Fibroblast of villous mesenchyme (primary cell): ENCODE measurements at regions not wholly inside any gene's neighbourhood (a gene's known extent, or its start where the extent isn't known, plus 50 kb on each side); places are given as distances from the start of the nearest gene placed in this dataset.

Experiments used
- DNase-seq: peaks from one replicate; pipeline ENCODE4 v3.0.0-alpha.2; 2010; ENCODE audit warnings: low read depth
- H3K4me3 ChIP-seq: 2 replicates; pipeline ENCODE4 v1.5.1; 2011; ENCODE audit warnings: low read depth, mild to moderate bottlenecking, low read length
- CTCF ChIP-seq: IDR thresholded peaks from 2 replicates; pipeline ENCODE4 v1.5.1; 2012; ENCODE audit warnings: low read depth, mild to moderate bottlenecking, low read length; ENCODE audit not compliant: insufficient read depth

- DNase-seq: no peak
- no peak for TF ChIP-seq CTCF
- H3K4me3 ChIP-seq: no peak overlapping the region
Observed at GRCh38 chr5:107306002-107306401, 364.7 kb downstream of the EFNA5 start.

- H3K4me3 ChIP-seq: no peak overlapping the region
- DNase-seq: no peak
- TF ChIP-seq CTCF: no peak
Observed at GRCh38 chr5:107304684-107305083, 366.1 kb downstream of the EFNA5 start.

GRCh38 chr5:107303171-107303968 lies 367.4 kb downstream of the EFNA5 start:
- no peak overlapping the region for H3K4me3 ChIP-seq
- DNase-seq: no peak
- no peak for TF ChIP-seq CTCF

- no peak for TF ChIP-seq CTCF
- DNase-seq: no peak
- no peak overlapping the region for H3K4me3 ChIP-seq
Observed at GRCh38 chr5:107302441-107302840, 368.3 kb downstream of the EFNA5 start.

- no peak overlapping the region for H3K4me3 ChIP-seq
- no peak for DNase-seq
- TF ChIP-seq CTCF: no peak
Observed at GRCh38 chr5:107301999-107302398, 368.7 kb downstream of the EFNA5 start.

GRCh38 chr5:107300721-107301327 lies 369.9 kb downstream of the EFNA5 start:
- peak; percentile 48 for DNase-seq
- no peak overlapping the region for H3K4me3 ChIP-seq
- TF ChIP-seq CTCF: no peak
